HG02798 (cell line): ENCODE measurements at regions not wholly inside any gene's neighbourhood (a gene's known extent, or its start where the extent isn't known, plus 50 kb on each side); places are given as distances from the start of the nearest gene placed in this dataset.

Experiments
- ATAC-seq: cut with Tn5 transposase; IDR thresholded peaks from one replicate; pipeline ENCODE4 v1.9.1; 2021; ENCODE audit warnings: mild to moderate bottlenecking; ENCODE audit not compliant: unreplicated experiment, poor library complexity

DNA sequence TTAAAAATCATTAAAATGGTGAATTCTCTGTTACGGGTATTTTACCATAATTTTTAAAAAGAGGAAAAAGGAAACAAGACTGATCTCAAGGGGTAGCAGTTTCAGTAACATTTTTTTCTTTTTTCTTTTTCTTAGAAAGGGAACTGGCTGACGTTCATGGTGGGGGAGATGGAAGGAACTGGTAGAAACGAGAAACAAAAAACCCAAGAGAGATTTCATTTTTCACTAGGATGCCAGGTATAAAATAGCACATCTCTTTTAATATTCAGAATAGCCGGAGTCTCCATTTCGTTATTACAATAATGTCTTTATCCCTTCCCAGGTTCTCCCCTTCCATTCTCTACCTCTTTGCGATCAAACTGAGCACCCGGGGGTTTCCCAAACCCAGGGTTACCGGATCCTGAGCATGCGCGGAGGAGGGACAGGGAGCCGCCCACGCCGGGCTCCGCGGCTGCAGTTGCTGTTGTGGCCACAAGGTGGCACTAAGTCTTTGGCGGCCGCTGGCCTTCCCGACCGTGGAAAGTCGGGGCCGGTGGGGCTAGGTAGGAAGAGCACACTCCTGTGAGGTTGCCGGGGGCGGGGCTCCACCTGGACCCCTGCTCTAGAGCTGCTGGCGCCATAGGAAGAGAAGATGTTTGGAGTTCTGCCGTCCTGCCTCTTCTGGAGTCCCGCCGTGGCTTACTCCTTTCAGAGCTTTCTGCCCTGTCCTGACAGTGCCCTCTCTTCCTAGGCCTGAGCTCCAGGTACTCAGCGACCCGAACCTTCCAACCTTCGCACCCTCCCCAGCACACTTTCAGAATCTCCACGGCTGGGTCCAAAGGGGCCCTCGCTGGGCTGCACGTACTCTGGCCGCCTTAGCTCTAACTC lies 146.8 kb downstream of the SH3BGRL2 start:
- ATAC-seq = peak; percentile 92

DNA sequence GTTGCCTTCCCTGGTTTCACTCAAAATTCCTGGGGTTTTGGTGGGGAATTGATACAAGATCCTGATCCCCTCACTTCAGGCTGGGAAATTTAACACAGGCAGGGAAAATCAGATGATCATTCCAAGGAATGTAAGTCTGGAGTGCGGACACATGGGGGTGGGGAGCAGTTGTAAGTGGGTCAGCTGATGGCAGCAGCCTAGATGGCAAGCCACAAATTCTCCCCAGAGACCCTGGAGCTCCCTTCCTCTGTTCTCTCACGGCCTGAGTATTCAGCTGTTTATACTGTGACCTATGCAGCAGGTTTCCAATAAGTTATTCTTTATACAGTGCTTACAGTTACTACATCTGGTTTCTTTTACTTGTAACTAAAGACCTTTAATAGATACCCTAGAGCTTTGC lies 144.9 kb downstream of the SH3BGRL2 start:
- ATAC-seq = no peak

DNA sequence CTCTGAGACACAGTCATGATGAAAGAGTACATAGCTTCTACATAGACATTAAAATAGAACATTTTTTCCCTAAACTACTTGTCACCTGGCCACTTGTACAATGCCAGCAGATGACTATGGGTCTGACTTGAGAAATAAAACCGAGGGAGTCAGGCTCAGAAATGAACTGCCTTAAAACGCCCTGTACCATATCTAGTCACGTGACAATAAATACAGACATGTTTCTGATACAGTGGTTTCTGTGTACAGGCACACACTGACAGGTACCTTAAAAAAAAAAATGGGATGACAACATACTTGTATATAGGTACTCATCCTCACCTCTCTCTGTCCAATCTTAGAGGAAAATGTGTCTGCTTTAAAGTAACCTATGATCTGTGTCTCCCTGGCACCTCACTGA lies 144.1 kb downstream of the SH3BGRL2 start:
- ATAC-seq = no peak

DNA sequence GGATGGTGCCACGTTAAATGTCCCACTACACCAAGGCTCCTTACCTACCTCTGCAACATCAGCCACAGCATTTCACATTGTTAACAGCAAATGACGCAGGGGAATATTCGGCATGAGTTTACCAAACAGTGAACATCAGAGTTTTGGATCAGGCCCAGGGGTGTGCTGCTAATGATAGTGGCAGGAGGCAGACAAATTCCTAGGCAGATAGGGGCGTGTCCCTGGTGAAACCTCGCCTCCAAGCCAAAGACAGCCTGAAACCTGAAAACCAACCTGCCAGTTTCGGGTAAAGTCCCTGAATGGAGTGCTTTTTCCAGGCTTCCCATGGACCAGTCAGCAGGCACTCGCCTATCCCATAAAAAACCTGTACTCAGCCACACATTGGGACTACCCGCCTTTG lies 133.6 kb downstream of the SH3BGRL2 start:
- ATAC-seq = no peak

DNA sequence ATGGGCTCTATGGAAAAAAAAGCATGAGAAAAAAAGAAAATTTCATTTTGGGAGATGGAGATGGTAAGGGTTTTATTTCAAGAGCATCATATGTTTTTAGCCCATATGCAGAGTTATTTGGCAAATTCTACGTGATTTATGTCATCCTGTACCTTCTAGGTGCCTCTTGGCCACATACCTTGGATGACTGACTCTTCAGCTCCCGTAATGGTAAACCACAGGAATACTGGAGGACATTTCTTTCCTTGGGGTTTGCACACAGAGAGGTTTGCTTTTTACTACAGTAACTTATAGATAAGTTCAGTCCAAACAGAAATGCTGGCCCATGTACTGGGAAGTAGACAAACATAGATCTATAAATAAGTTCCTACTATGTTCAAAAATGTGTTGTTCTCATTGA lies 132.2 kb downstream of the SH3BGRL2 start:
- ATAC-seq = no peak

DNA sequence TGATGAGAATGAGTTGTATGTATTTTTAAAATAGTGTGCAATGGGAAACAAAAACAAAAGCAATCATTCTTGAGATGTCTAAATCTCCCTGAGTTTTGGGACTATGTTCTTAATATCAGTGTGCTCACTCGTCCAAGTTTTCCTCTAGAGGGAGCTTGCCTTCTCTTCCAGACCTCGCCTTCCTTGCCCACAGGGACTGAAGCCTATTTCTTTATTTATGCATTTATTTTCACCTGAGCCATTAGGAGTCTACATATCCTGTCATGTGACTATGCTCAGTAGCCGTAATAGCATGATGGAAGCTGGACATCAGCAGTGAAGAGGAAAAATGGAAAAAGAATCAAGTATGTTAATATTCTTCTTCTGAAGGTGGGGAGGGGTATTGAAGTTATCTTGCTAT lies 131.2 kb downstream of the SH3BGRL2 start:
- no peak for ATAC-seq

DNA sequence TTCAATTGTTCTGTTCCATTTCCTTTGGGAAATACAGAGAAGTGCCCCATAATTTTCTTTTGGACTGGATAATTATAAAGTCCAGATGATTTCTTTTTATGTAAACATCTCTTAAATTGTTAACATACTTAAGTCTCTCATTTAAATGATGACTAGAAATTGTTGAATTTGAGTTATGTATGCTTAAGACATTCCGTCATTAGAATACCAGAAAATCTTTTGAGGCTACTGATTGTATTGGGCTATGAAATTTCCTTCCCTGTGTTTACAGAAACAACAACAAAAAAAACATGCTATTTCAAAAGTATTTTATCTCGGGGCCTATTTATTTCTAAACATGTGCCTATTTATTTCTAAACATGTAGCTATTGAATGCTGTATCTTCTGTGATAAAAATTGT lies 125.4 kb downstream of the SH3BGRL2 start:
- no peak for ATAC-seq

DNA sequence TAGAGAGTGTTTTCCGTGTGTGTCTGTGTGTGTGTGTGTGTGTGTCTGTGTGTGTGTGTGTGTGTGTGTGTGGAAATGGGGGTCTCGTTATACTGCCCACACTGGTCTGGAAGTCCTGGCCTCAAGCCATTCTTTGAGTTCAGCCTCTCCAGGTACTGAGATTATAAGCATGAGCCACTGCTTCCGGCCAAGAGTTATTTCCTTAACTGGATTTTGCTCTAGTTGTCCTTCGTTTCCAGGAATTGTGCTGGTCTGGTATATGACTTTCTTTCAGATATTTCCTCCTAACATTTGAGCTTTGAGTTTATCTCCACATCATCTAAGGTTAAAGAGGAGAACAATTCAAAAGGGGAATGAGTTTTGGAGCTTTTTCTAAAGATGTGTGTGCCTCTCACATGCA lies 124.8 kb downstream of the SH3BGRL2 start:
- no peak for ATAC-seq
